Prostate gland (tissue), 2 donors: ENCODE measurements at regions not wholly inside any gene's neighbourhood (a gene's known extent, or its start where the extent isn't known, plus 50 kb on each side); places are given as distances from the start of the nearest gene placed in this dataset.

Experiments
- CTCF ChIP-seq, 4 experiments: fragments of 200-600 bp in 2 of 4; fragments of 450-650 bp in 2 of 4; sonication (generic) in 2 of 4; IDR thresholded peaks; 1 replicate in 3 of 4; 2 replicates in 1 of 4; pipeline ENCODE4 v1.5.1; 2016 to 2019; ENCODE audit warnings: antibody characterized with exemption in 4 of 4, mild to moderate bottlenecking in 2 of 4, moderate library complexity in 2 of 4
- POLR2A ChIP-seq: fragments of 450-650 bp; IDR thresholded peaks from one replicate; pipeline ENCODE4 v1.6.1; 2016; ENCODE audit warnings: antibody characterized with exemption, mild to moderate bottlenecking

- no peak for TF ChIP-seq CTCF (IDR thresholded peaks at IDR 0.05)
- TF ChIP-seq POLR2A = no peak
Observed at GRCh38 chr6:4553387-4553786, 222.8 kb upstream of the CDYL start.
